Type B pancreatic cell (in vitro differentiated cells): ENCODE measurements at regions not wholly inside any gene's neighbourhood (a gene's known extent, or its start where the extent isn't known, plus 50 kb on each side); places are given as distances from the start of the nearest gene placed in this dataset.
"Not testable (repeated sequence)": the region's sequence is repeated elsewhere in the genome, so short reads cannot be mapped to it uniquely, and the experiment has no call there.

Experiments used
- DNase-seq: peaks from one replicate; pipeline ENCODE4 v3.0.0; 2021; ENCODE audit warnings: mixed read lengths; ENCODE audit not compliant: unreplicated experiment; ENCODE audit errors: extremely low spot score
- H3K27ac Mint-ChIP-seq: 2 replicates; pipeline ENCODE4 v1.8.0; 2021; ENCODE audit warnings: mild to moderate bottlenecking, mixed read lengths
- H3K27me3 Mint-ChIP-seq: 2 replicates; pipeline ENCODE4 v1.8.0; 2021; ENCODE audit warnings: mixed read lengths
- H3K36me3 Mint-ChIP-seq: 2 replicates; pipeline ENCODE4 v1.8.0; 2021; ENCODE audit warnings: mixed read lengths
- H3K4me1 Mint-ChIP-seq: one replicate; pipeline ENCODE4 v1.8.0; 2021; ENCODE audit warnings: mixed read lengths; ENCODE audit not compliant: unreplicated experiment
- H3K4me3 Mint-ChIP-seq: 2 replicates; pipeline ENCODE4 v1.8.0; 2021; ENCODE audit warnings: mild to moderate bottlenecking, mixed read lengths
- H3K9me3 Mint-ChIP-seq: 2 replicates; pipeline ENCODE4 v1.8.0; 2021; ENCODE audit warnings: mixed read lengths
- CTCF ChIP-seq: fragments of 200-600 bp; sonication (generic); conservative IDR thresholded peaks from 2 replicates; pipeline ENCODE4 v1.5.0; 2021; ENCODE audit warnings: antibody characterized with exemption, mild to moderate bottlenecking

- Mint-ChIP-seq H3K36me3 (peaks cover 5% of the 10 kb centered on the region), H3K4me3 (no peak overlapping the region), H3K27me3 (peaks cover 2% of the 10 kb centered on the region), H3K27ac (no peak overlapping the region), H3K9me3 (peaks cover 5% of the 10 kb centered on the region), H3K4me1 (peaks cover 35% of the 10 kb centered on the region)
- TF ChIP-seq CTCF: no peak
- DNase-seq: no peak
Measured at GRCh38 chr6:14383393-14384174, 266.0 kb downstream of the CD83 start.

GRCh38 chr6:14384175-14384949 is 266.8 kb downstream of the CD83 start:
- DNase-seq: no peak
- Mint-ChIP-seq H3K4me3 (no peak overlapping the region), H3K4me1 (peaks cover 35% of the 10 kb centered on the region), H3K36me3 (peaks cover 5% of the 10 kb centered on the region), H3K9me3 (peaks cover 5% of the 10 kb centered on the region), H3K27ac (no peak overlapping the region), H3K27me3 (peaks cover 2% of the 10 kb centered on the region)
- TF ChIP-seq CTCF: no peak

GRCh38 chr6:14386263-14386662 is 268.7 kb downstream of the CD83 start:
- no peak for DNase-seq
- no peak for TF ChIP-seq CTCF
- Mint-ChIP-seq H3K27ac (no peak overlapping the region), H3K36me3 (peaks cover 5% of the 10 kb centered on the region), H3K4me1 (peaks cover 34% of the 10 kb centered on the region), H3K27me3 (no peaks in the 10 kb centered on the region), H3K4me3 (no peak overlapping the region), H3K9me3 (peaks cover 5% of the 10 kb centered on the region)

GRCh38 chr6:14386668-14387067 is 269.1 kb downstream of the CD83 start:
- Mint-ChIP-seq H3K4me1 (peaks cover 32% of the 10 kb centered on the region), H3K9me3 (peaks cover 5% of the 10 kb centered on the region), H3K27ac (no peak overlapping the region), H3K36me3 (peaks cover 5% of the 10 kb centered on the region), H3K4me3 (no peak overlapping the region), H3K27me3 (no peaks in the 10 kb centered on the region)
- TF ChIP-seq CTCF: no peak
- DNase-seq: no peak

GRCh38 chr6:14388371-14388770 is 270.8 kb downstream of the CD83 start:
- H3K4me3 Mint-ChIP-seq: no peak overlapping the region
- no peak overlapping the region for H3K27ac Mint-ChIP-seq
- no peak for TF ChIP-seq CTCF
- peaks cover 25% of the 10 kb centered on the region for H3K4me1 Mint-ChIP-seq
- peaks cover 11% of the 10 kb centered on the region for H3K9me3 Mint-ChIP-seq
- peaks cover 5% of the 10 kb centered on the region for H3K36me3 Mint-ChIP-seq
- no peaks in the 10 kb centered on the region for H3K27me3 Mint-ChIP-seq
- DNase-seq: no peak

GRCh38 chr6:14389776-14390175 is 272.2 kb downstream of the CD83 start:
- peak overlapping the region; percentile 71 for H3K4me3 Mint-ChIP-seq
- peak overlapping the region; percentile 89 for H3K27ac Mint-ChIP-seq
- peaks cover 11% of the 10 kb centered on the region for H3K9me3 Mint-ChIP-seq
- H3K36me3 Mint-ChIP-seq, DNase-seq, H3K27me3 Mint-ChIP-seq: not testable (repeated sequence)
- H3K4me1 Mint-ChIP-seq: peaks cover 16% of the 10 kb centered on the region
